ENCODE measurements at regions not wholly inside any gene's neighbourhood (a gene's known extent, or its start where the extent isn't known, plus 50 kb on each side); places are given as distances from the start of the nearest gene placed in this dataset.

GRCh38 chr2:226680719-226681118, 118.9 kb downstream of the IRS1 start:
- DNase-seq, result no peak

GRCh38 chr2:226679389-226680065, 120.1 kb downstream of the IRS1 start:
- no peak for DNase-seq

GRCh38 chr2:226678422-226678821, 121.2 kb downstream of the IRS1 start:
- no peak for DNase-seq

GRCh38 chr2:226677080-226677479, 122.5 kb downstream of the IRS1 start:
- DNase-seq, result no peak

- no peak for DNase-seq
Observed at GRCh38 chr2:226676618-226677017, 123.0 kb downstream of the IRS1 start.

GRCh38 chr2:226674123-226674522, 125.5 kb downstream of the IRS1 start:
- no peak for DNase-seq

GRCh38 chr2:226673314-226673723, 126.3 kb downstream of the IRS1 start:
- no peak for DNase-seq

GRCh38 chr2:226671141-226671676, 128.4 kb downstream of the IRS1 start:
- no peak for DNase-seq

- DNase-seq, result no peak
Observed at GRCh38 chr2:226669905-226670304, 129.7 kb downstream of the IRS1 start.

- no peak for DNase-seq
Observed at GRCh38 chr2:226669249-226669648, 130.4 kb downstream of the IRS1 start.

- no peak for DNase-seq
Observed at GRCh38 chr2:226667736-226668135, 131.9 kb downstream of the IRS1 start.

- DNase-seq, result no peak
Observed at GRCh38 chr2:226665306-226665831, 134.3 kb downstream of the IRS1 start.

- DNase-seq, result no peak
Observed at GRCh38 chr2:226664661-226665060, 135.0 kb downstream of the IRS1 start.

GRCh38 chr2:226664140-226664539, 135.5 kb downstream of the IRS1 start:
- no peak for DNase-seq

- no peak for DNase-seq
Observed at GRCh38 chr2:226661789-226662545, 137.7 kb downstream of the IRS1 start.

- no peak for DNase-seq
Observed at GRCh38 chr2:226660526-226660925, 139.1 kb downstream of the IRS1 start.

GRCh38 chr2:226660124-226660523, 139.5 kb downstream of the IRS1 start:
- DNase-seq, result no peak

- no peak for DNase-seq
Observed at GRCh38 chr2:226659410-226659809, 140.2 kb downstream of the IRS1 start.

- DNase-seq, result no peak
Observed at GRCh38 chr2:226658555-226658954, 141.1 kb downstream of the IRS1 start.

- DNase-seq, result no peak
Observed at GRCh38 chr2:226657340-226658053, 142.1 kb downstream of the IRS1 start.

GRCh38 chr2:226656367-226656766, 143.3 kb downstream of the IRS1 start:
- no peak for DNase-seq

GRCh38 chr2:226655871-226656270, 143.7 kb downstream of the IRS1 start:
- no peak for DNase-seq
